ENCODE measurements at regions not wholly inside any gene's neighbourhood (a gene's known extent, or its start where the extent isn't known, plus 50 kb on each side); places are given as distances from the start of the nearest gene placed in this dataset.
"Not testable (repeated sequence)": the region's sequence is repeated elsewhere in the genome, so short reads cannot be mapped to it uniquely, and the experiment has no call there.

DNA sequence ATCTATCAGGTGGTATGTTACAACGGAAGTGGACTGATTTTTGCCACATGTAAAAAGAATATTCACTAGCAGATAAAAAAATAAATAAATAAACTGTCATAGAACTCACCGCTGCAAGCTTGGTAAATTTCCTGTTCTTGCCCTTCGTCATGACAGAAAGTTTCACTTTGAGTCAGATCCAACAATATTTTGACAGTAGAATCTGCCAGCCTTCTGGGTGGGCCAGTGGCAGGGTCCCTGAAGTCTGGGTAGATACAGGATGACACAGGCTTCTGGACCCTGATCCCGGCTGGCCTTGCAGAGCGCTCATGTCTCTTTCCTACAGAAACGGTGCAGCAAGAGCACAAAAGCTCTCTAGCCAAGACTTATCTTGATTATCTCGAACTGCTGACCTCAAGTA, 97.8 kb upstream of the PMAIP1 start:
- no peak for FAIRE-seq
- DNase-seq (ENCODE audit: insufficient read length, low spot score) = no peak

DNA sequence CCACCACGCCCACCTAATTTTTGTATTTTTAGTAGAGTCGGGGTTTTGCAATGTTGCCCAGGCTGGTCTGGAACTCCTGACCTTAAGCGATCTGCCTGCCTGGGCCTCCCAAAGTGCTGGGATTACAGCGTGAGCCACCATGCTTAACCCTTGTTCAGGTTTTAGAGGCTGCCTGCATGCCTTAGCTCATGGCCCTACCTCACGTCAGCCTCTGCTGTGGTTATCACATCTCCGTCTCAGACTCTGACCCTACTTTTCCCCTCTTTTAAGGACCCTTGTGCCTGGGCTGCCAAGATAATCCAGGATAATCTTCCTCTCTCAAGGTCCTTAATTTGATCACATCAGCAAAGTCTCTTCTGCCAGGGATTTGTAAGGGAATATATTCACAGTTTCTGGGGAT, 98.2 kb upstream of the PMAIP1 start:
- no peak for DNase-seq (ENCODE audit: insufficient read length, low spot score)
- no peak for FAIRE-seq

DNA sequence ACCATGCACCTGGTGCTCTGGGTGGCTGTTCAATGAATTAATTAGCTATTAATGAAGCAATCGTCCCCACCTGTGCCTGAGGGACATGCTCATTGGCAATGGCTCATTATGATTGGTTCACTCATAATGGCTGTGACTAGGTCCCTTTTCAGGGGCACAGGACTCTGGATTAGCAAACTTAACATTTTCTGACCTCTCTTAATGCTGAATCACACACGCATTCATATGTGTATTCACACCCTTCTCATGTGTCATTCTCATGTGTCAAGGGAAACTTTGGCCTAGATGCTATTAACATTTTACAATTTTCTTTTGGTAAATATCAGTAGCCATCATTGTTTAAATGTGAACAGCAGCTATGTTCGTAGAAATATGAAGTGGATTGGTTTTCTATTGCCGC, 98.9 kb upstream of the PMAIP1 start:
- DNase-seq (ENCODE audit: insufficient read length, low spot score) = no peak
- no peak for FAIRE-seq

DNA sequence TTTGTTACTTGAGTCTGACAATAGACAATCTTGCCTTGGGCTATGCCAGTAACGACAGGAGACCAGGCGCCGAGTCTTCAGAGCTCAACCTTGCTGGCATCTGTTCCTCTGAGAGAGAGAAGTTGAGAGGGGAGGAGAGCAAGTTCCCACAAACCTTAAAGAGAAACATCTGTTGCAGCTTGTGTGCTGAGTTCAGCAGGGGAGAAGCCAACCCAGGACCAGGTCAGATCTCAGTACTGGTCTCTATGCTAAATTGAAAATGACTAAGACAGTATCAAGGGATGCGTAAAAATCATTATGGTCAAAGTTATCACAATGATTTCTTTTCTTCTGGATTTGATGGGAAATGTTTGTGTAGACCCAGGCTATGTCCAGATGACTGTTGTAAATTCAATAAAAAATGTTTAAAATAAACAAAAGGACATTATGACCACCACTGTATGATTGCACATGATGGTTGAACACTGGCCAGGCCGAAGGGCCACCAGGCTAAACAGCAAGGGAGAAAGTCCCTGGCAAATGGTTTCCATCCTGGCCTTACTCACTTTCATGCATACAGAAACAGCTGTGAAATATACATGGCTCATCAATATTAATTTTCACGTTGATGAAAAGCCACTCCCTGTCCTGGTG, 100.3 kb upstream of the PMAIP1 start:
- no peak for FAIRE-seq

DNA sequence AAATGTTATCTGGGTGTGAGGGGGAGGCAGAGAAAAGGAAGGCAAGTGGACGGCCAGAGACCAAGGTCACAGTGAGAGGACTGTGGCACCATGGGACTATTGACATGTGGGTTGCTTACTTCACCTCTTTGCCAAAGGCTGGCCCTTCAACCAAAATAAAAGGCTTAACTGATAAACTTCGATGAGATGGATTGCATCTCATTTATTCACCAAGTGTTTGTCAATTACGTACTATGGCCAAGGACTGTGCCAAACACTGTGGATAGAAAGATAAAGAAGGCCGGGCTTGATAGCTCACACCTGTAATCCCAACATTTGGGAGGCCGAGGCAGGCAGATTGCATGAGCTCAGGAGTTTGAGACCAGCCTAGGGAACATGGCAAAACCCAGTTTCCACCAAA, 98.7 kb upstream of the CCBE1 start:
- DNase-seq (ENCODE audit: insufficient read length, low spot score) (no peak), FAIRE-seq (no peak)

More for the DNA sequence above, 100.3 kb upstream of the PMAIP1 start:
- DNase-seq (ENCODE audit: insufficient read length, low spot score) = no peak

DNA sequence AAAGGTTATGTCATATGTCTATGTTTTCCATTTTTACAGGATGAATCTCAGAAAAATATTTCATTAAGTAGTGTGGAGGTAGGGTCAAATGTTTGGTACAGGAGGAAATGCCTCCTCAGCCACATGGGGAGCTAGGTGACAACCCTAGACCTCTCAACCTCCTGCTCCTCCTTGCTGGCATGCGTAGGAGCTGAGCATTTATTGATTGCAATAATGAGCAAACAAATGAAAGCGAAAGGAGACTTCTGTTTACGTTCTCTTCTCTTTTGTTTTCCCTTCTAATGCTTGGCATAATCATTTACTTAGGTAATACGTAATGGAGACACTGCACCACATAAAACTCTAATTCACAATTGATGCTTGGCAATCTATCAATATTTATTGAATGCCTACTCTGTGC, 95.1 kb upstream of the CCBE1 start:
- FAIRE-seq (no peak), DNase-seq (ENCODE audit: insufficient read length, low spot score) (no peak)

DNA sequence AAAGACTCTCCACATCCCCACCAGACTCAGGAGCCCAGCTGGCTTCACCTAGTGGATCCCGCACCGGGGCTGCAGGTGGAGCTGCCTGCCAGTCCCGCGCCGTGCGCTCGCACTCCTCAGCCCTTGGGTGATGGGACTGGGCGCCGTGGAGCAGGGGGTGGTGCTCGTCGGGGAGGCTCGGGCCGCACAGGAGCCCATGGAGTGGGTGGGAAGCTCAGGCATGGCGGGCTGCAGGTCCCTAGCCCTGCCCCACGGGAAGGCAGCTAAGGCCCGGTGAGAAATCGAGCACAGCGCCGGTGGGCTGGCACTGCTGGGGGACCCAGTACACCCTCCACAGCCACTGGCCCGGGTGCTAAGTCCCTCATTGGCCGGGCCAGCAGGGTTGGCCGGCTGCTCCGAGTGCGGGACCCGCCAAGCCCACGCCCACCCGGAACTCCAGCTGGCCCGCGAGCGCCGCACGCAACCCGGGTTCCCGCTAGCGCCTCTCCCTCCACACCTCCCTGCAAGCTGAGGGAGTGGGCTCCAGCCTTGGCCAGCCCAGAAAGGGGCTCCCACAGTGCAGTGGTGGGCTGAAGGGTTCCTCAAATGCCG, 93.2 kb upstream of the CCBE1 start:
- DNase-seq (ENCODE audit: insufficient read length, low spot score); FAIRE-seq: not testable (repeated sequence)

DNA sequence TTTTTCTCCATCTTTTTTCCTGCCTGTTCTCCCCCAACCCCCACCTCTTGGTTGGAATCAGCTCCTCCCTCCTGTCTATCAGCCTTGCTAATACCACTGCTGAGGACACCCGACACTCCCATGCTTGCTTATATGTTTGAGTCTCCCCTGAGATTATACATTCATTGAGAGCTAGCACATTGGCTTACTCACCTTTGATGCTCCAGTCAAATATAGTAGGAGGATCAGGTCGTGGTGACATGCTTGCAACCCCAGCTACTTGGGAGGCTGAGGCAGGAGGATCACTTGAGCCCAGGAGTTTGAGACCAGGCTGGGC, 91.5 kb upstream of the CCBE1 start:
- FAIRE-seq (no peak), DNase-seq (ENCODE audit: insufficient read length, low spot score) (peak; percentile 10)

DNA sequence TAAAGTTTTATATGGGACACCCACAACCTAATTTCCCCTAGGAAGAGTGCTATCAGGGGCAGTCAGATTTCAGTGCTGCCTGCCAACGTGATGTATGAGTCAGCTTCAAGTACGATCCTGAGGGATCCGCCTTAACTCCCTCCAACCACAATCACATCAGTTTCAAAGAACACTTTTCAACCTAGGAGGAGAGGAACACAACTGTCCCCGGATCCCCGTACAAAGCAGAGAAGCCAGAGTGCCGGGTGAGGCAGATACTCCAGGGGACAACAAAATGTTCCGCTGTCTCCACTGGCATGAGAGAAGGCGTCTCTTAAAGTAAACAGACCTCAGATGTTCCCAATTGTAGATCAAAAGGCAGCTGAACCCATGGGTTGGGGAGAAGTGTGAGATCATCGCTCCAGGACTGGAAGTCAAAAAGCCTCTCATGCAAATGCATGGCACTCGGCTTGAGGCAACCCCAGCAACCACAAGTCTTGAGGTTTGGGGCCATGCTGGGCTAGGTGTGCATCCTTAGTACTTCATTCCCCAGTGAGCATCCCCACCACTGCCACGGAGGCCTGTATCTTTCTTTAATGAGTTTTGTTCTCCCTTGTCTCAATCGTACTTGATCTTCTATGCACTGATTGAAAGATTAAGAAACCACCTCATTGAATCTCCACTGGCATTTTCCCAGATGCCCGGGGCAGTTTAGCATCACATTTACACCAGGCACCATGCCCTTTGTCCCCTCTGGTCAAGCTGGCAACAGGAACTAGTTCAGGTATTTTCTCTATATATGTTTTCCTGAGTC, 91.0 kb upstream of the CCBE1 start:
- FAIRE-seq (no peak), DNase-seq (ENCODE audit: insufficient read length, low spot score) (peak; percentile 32)

DNA sequence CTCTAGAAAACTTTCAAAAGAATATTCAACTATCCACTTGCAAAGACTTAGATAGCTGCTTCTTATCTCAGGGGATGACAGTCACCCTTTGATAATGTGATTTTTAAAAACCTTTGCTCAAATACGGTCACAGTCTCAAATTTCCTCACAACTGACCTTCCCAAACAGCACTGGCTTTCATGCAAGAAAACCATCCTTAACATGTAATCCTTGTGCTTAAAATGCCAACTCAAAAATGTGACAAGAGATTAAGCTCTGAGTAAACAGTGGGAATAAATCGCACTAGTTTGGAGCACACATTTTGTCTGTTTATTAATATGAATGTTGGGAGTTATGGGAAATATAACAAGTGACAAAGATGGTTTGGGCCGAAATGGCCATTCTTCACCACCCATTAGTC, 87.5 kb upstream of the CCBE1 start:
- FAIRE-seq = no peak

DNA sequence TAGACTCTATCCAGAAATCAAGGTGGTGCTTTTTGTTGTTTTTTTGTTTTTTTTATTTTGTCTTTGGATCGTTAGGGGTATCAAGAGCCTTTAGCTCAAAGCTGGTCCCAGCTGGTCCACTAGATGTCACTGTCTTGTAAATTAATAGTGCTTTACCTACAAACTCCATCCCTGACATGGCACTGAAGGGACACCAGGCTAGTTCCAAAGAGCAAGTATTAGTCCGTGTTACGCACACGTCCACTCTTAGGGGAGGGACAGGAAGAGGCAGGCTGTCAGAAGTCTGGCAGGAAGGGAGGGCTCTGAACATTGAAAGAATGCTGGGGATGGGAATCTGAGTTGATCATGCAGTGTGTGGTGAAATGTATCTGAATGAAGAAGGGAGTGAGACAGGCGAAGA, 85.9 kb upstream of the CCBE1 start:
- peak; percentile 51 for DNase-seq (ENCODE audit: insufficient read length, low spot score)
- peak; percentile 93 for FAIRE-seq

More for the DNA sequence above, 87.5 kb upstream of the CCBE1 start:
- DNase-seq (ENCODE audit: insufficient read length, low spot score) = no peak

DNA sequence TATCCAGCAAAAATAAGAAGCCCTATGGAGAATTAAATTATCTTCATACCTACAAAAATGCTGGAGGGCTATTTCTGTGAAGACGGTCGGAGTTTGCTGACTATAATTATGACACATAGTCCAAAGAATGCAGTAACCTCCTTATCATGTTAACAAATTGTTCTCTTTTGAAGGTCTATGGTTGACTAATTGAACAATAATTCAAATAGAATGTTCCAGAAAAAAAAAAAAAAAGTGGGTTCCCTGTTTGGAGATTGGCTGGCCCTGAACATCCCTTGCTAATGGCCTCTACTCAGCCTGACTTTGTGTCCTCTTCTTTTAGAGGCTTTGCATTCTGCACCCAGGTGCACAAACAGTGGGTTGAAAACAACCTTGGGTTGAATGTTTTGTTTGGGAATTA, 82.8 kb upstream of the CCBE1 start:
- DNase-seq (ENCODE audit: insufficient read length, low spot score) (peak; percentile 33), FAIRE-seq (no peak)

DNA sequence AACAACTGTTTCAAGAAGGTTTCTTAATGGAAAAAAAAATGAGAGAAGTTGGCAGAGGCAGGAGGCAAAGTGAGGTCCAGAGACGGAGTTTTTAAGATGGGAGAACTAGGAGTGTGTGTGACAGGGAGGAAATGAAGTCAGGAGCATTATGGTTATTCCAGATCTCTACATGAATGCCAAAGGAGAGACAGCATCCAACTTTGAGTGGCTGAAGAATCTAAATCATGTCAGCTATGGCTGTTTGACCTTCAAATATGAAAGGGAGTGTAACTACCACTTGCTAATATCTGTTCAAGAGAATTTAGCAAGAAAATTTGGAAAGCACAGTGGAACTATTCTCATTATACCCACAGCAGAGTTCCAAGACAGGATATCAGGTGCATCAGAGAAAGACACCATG, 81.2 kb upstream of the CCBE1 start:
- FAIRE-seq (no peak), DNase-seq (ENCODE audit: insufficient read length, low spot score) (no peak)

DNA sequence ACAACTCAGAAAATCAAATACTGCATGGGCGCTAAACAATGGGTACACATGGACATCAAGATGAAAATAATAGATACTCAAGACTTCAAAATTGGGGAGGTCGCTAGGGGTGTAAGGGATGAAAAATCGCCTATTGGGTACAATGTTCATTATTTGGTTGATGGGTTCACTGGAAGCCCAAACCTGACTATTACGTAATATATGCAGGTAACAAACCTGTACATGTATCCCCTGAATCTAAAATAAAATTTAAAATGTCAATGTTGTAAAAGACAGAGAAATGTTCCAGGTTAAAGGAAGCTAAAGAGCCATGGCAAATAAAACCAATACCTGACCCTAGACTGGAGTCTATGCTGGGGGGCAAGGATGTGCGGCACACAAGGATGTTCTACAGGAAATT, 80.4 kb upstream of the CCBE1 start:
- FAIRE-seq = no peak
- no peak for DNase-seq (ENCODE audit: insufficient read length, low spot score)

DNA sequence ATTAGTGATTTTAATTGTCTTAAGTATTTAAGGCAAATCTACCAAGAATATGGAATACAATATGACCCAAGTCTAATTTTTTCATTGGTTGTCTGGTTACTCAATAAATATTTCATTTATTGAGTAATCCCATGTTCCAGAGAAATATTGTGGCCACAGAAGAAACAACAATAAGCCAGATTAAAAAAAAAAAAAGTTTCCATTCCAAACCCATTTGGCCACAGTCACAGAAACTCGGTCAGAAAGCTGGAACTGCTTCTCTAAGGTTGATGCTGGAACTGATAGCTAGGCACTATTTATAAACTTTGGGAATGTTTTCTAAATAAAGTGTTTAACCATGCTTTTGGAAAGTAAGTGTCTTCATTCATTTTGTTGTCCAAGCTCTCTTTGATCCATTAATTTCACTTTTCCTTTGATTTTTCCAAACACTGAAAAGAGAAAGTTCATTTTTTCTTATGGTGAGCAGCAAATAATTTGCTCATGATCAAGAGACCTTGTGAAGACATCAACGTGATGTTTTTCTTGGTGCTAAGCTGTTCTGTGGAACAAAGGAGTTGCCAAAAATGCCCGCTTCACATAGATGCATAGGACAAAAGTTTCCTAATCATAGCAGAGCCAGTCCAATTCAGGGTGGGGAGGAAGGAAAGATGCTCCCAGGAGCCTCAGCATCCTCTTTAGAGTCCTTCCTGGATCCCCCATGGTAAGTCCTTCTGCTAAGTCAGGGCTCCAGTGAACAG, 72.1 kb upstream of the CCBE1 start:
- FAIRE-seq = no peak
- no peak for DNase-seq (ENCODE audit: insufficient read length, low spot score)

DNA sequence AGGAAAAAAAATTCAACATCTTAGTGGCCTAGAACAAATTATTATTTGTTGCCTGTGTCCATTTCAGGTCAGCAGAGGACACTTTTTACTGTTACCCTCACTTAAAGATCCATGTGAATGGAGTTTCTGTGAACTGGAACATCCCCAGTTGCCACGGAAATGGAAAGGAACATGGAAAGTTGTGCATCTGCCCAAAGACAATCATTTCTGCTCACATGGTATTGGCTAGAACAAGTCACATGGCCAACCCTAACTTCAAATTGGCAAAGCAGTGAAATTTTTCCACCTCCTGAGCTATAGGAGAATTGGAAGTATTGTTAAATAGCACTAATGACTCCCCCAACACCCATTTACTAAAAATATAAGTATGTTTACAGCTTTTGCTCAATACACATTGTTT, 71.2 kb upstream of the CCBE1 start:
- FAIRE-seq = no peak
- no peak for DNase-seq (ENCODE audit: insufficient read length, low spot score)

DNA sequence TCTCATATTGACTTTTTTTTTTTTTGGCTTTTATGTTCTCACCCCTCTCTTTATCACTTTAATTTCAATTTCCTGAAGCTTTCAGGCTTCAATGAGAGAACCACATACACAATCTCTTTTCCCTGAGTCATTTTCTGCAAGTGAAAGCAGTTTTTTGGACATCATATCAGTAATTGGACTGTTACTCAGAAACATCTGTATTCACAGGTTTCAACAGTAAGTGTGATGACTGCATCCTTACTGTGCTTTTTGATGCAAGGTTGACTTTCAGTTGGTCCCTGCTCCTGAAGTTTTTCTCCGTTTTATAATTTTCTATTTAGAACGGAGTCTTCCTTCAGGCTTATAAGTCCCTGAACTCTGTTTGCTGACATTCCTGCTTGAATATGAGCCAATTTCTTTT, 70.5 kb upstream of the CCBE1 start:
- FAIRE-seq = no peak
- no peak for DNase-seq (ENCODE audit: insufficient read length, low spot score)

DNA sequence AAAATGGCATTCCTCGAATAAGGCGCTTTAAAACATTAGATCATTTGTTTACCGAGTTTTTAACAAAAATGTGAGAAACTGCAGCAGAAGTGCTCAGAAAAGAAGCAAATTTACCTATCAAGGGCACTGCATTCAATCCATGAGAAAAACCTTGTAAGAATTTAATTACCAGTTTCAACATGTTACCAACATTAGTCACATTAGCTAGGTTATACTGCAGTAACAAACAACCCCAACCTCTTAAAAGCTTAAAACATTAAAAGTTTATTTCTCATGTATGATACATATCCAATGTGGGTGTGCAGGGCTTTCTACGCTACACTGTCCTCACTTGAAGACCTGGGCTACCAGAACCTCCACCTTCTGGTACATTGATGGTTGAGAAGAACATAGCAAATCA, 68.1 kb upstream of the CCBE1 start:
- FAIRE-seq = no peak

DNA sequence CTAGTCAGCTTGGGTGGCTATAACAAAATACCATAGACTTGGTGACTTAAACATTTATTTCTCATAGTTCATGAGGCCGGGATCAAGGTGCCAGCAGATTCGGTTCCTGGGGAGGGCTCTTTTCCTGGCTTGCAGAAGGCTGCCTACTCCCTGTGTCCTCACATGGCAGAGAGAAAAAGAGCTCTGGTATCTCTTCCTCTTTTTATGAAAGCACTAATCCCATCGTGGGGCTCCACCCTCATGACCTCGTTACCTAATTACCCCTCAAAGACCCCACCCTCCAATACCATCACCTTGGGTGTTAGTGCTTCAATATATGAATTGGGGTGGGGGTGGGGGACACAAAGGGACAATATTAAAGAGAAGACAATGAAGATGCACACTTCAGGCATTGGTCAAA, 67.1 kb upstream of the CCBE1 start:
- FAIRE-seq (no peak), DNase-seq (ENCODE audit: insufficient read length, low spot score) (no peak)

More for the DNA sequence above, 68.1 kb upstream of the CCBE1 start:
- DNase-seq (ENCODE audit: insufficient read length, low spot score) = no peak

DNA sequence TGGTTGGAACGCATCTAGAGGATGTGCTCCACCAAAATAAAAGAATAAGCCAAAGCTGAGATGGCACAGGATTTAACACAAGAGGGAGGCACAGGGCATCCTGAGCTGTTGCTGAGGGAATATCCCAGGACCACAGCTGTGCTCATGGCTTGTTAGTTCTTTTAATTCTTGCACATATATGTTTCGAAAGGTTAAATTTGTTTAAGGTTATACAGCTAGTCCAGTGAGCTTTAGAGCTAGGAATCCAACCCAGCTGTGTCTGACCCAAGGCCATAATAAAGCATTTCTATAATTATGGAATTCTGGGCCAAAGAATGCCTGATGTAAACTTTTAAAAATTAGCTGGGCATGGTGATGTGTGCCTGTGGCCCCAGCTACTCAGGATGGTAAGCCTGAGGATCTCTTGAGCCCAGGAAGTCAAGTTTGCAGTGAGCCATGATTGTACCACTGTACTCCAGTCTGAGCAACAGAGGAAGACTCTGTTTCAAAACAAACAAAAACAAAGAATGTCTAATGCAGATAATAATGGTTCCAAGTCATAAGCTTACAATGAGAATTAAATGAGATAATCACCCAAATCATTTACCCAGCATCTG, 66.4 kb upstream of the CCBE1 start:
- DNase-seq (ENCODE audit: insufficient read length, low spot score) (no peak), FAIRE-seq (no peak)

Data from HTR-8/SVneo (cell line).